ENCODE measurements at regions not wholly inside any gene's neighbourhood (a gene's known extent, or its start where the extent isn't known, plus 50 kb on each side); places are given as distances from the start of the nearest gene placed in this dataset.

DNA sequence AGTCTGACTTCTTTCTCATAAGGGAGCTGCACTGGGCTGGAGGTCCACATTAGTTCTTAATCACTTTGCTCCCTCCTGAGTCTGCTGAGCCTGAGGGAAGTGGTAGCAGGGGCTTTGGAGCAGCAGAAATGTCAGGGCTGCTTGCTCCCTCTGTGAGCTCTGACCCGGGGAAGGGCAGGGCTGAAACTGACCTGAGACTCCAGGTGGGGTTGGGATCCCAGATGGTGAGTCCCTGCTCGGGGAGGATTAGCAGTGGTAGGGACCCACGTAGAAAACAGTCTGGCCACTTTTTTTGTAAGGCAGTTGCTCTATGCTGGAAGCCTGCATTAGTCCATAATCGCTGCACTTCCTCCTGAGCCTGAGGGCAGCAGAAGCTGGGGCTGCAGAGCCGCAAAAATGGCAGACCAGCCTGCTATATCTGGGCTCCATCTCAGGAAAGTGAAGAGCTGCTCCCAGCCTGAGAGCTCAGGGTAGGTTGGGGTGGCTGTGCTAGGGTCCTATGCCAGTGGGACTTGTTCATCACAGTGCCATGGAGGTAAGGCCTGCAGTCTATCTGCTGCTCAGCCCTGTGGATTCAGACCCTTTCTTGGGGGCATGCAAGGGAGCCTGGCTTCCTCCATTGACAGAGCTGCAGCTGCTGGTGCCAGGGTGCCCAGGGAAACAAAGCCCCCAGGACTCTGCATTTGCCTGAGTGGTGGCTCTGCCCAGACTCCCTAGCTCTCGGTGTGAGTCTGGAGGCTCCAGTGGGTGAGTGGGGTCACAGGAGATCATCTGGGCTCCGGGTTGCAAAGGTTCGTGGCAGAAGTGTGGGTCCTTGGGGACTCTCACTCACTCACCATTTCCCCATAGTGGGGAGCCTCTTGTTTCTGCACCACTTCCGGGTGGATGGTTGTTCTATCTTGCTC is 854.3 kb downstream of the LUZP2 start:
- H3K27ac ChIP-seq (ENCODE audit: low read length): no peak overlapping the region
- BruUV-seq (replicated peaks): no TSS peak
- no peak for TF ChIP-seq CTCF (IDR thresholded peaks at IDR 0.05)
- TF ChIP-seq POLR2AphosphoS5 (IDR thresholded peaks at IDR 0.05; ENCODE audit: low read depth, low read length): no peak
- no peak for TF ChIP-seq REST (IDR thresholded peaks at IDR 0.05; ENCODE audit: insufficient read depth in 1 of 2, low read depth in 2 of 2, low read length in 1 of 2)
- no peak for TF ChIP-seq TCF7L2 (IDR thresholded peaks at IDR 0.05; ENCODE audit: low read depth, low read length)
- TF ChIP-seq SIN3A (IDR thresholded peaks at IDR 0.05; ENCODE audit: borderline replicate concordance, insufficient read depth, low read depth, low read length): no peak
- H3K9me3 ChIP-seq (ENCODE audit: control insufficient read depth, insufficient read depth, low read depth, low read length): no peaks in the 10 kb centered on the region
- CTCF ChIA-PET: no interaction called here
- H3K27me3 ChIP-seq (ENCODE audit: control insufficient read depth, insufficient read depth, low read length): no peaks in the 10 kb centered on the region
- no peaks in the 10 kb centered on the region for H3K4me1 ChIP-seq (ENCODE audit: control insufficient read depth, insufficient read depth, low read length)
- intact Hi-C loops (cut with micrococcal nuclease; ENCODE audit: unreplicated experiment) (no loop called here), in situ Hi-C loops (cut with HindIII; ENCODE audit: low pct_unique_long_range_greater_than_20kb, low sequenced_read_pairs) (no loop called here)
- DNase-seq (ENCODE audit: low read depth, low spot score) (no peak), ATAC-seq (no peak)
- no peak overlapping the region for H3K4me3 ChIP-seq (ENCODE audit: low read depth in 2 of 2, low read length in 2 of 2)
- H3K36me3 ChIP-seq (ENCODE audit: control insufficient read depth, insufficient read depth, low read length): no peaks in the 10 kb centered on the region
- POLR2A ChIA-PET: no interaction called here

DNA sequence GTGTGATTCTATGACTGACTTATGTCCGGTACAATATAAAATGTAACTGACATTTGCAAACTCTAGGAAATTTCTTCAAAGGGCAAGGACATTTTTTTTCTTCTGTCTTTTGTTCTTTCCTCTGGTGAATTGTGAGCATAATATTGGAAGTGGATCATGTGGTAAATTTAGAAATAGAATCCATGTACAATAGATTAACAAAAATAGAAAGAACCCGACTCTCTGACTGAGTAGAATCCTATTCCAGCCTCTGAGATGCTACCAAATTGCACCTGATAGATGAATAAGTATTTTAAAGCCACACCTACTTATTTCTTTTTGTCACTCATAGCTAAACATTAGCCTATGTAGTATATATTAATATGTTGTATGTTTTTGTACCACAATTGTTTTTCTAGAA is 860.3 kb downstream of the LUZP2 start:
- Histone ChIP-seq H3K36me3 (ENCODE audit: control insufficient read depth, insufficient read depth, low read length) (no peaks in the 10 kb centered on the region; the same call in 1 of the 2 replicates), H3K4me3 (ENCODE audit: low read depth in 2 of 2, low read length in 2 of 2) (no peak overlapping the region), H3K9me3 (ENCODE audit: control insufficient read depth, insufficient read depth, low read depth, low read length) (no peaks in the 10 kb centered on the region), H3K27ac (ENCODE audit: low read length) (no peak overlapping the region), H3K4me1 (ENCODE audit: control insufficient read depth, insufficient read depth, low read length) (no peaks in the 10 kb centered on the region), H3K27me3 (ENCODE audit: control insufficient read depth, insufficient read depth, low read length) (no peaks in the 10 kb centered on the region)
- ChIA-PET CTCF (no interaction called here), POLR2A (no interaction called here)
- intact Hi-C loops (cut with micrococcal nuclease; ENCODE audit: unreplicated experiment): no loop called here
- BruUV-seq (replicated peaks): no TSS peak
- TF ChIP-seq SIN3A (IDR thresholded peaks at IDR 0.05; ENCODE audit: borderline replicate concordance, insufficient read depth, low read depth, low read length) (no peak), REST (IDR thresholded peaks at IDR 0.05; ENCODE audit: insufficient read depth in 1 of 2, low read depth in 2 of 2, low read length in 1 of 2) (no peak), CTCF (IDR thresholded peaks at IDR 0.05) (no peak), POLR2AphosphoS5 (IDR thresholded peaks at IDR 0.05; ENCODE audit: low read depth, low read length) (no peak), TCF7L2 (IDR thresholded peaks at IDR 0.05; ENCODE audit: low read depth, low read length) (no peak)
- in situ Hi-C loops (cut with HindIII; ENCODE audit: low pct_unique_long_range_greater_than_20kb, low sequenced_read_pairs): no loop called here
- no peak for DNase-seq (ENCODE audit: low read depth, low spot score)
- no peak for ATAC-seq
